Chondrocyte (in vitro differentiated cells): ENCODE measurements at regions not wholly inside any gene's neighbourhood (a gene's known extent, or its start where the extent isn't known, plus 50 kb on each side); places are given as distances from the start of the nearest gene placed in this dataset.

Experiments
- DNase-seq: peaks from one replicate; pipeline ENCODE4 v3.0.0; 2021; ENCODE audit warnings: mixed read lengths, low spot score
- H3K27ac Mint-ChIP-seq: one replicate; pipeline ENCODE4 v1.8.0; 2021; ENCODE audit warnings: mild to moderate bottlenecking, moderate library complexity, mixed read lengths; ENCODE audit not compliant: unreplicated experiment
- H3K27me3 Mint-ChIP-seq: 2 replicates; pipeline ENCODE4 v1.8.0; 2021; ENCODE audit warnings: low read depth, mixed read lengths
- H3K36me3 Mint-ChIP-seq: 2 replicates; pipeline ENCODE4 v1.8.0; 2021; ENCODE audit warnings: low read depth, mixed read lengths
- H3K4me1 Mint-ChIP-seq: 2 replicates; pipeline ENCODE4 v1.8.0; 2021; ENCODE audit warnings: low read depth, mild to moderate bottlenecking, mixed read lengths
- H3K4me3 Mint-ChIP-seq: one replicate; pipeline ENCODE4 v1.8.0; 2021; ENCODE audit warnings: mild to moderate bottlenecking, moderate library complexity, mixed read lengths; ENCODE audit not compliant: unreplicated experiment
- H3K9me3 Mint-ChIP-seq: 2 replicates; pipeline ENCODE4 v1.8.0; 2021; ENCODE audit warnings: low read depth, mixed read lengths
- CTCF ChIP-seq: fragments of 200-600 bp; sonication (generic); IDR thresholded peaks from 2 replicates; pipeline ENCODE4 v1.5.0; 2021; ENCODE audit warnings: antibody characterized with exemption, mild to moderate bottlenecking, moderate library complexity

GRCh38 chr2:195509551-195509950 is 147.5 kb upstream of the SLC39A10 start:
- Mint-ChIP-seq H3K27ac (no peak overlapping the region), H3K36me3 (no peaks in the 10 kb centered on the region), H3K4me1 (no peaks in the 10 kb centered on the region), H3K9me3 (peaks cover 6% of the 10 kb centered on the region), H3K27me3 (no peaks in the 10 kb centered on the region), H3K4me3 (no peak overlapping the region)
- no peak for DNase-seq
- no peak for TF ChIP-seq CTCF

- DNase-seq, result no peak
- Mint-ChIP-seq H3K4me3 (no peak overlapping the region), H3K27me3 (no peaks in the 10 kb centered on the region), H3K4me1 (no peaks in the 10 kb centered on the region), H3K27ac (no peak overlapping the region), H3K9me3 (peaks cover 6% of the 10 kb centered on the region), H3K36me3 (no peaks in the 10 kb centered on the region)
- TF ChIP-seq CTCF, result no peak
Measured at GRCh38 chr2:195508139-195508455, 148.9 kb upstream of the SLC39A10 start.

DNA sequence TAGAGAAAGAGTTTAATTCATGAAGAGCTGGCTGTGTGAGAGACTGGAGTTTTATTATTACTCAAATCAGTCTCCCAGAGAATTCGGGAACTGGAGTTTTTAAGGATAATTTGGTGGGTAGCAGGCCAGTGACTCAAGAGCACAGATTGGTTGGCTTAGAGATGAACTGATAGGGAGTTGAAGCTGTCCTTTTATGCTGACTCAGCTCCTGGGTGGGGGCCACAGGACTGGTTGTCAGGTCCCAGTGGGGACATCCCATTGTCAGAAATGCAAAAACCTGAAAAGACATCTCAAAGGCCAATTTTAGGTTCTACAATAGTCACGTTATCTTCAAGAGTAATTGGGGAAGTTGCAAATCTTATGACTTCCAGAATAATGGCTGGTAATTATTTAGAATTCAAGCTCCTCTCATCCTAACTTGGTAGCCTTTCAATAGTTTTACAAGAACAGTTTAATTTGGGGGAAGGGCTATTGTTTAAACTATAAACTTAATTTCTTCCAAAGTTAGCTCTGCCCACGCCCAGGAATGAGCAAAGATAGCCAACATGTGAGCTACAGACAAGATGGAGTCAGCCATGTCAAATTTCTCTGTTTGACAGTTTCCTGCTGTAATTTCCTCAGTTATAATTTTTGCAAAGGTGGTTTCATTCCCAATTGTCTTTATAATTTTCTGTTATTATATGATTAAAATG is 149.4 kb upstream of the SLC39A10 start:
- TF ChIP-seq CTCF, result no peak
- Mint-ChIP-seq H3K4me3 (no peak overlapping the region), H3K27ac (no peak overlapping the region), H3K4me1 (no peaks in the 10 kb centered on the region), H3K27me3 (no peaks in the 10 kb centered on the region), H3K36me3 (no peaks in the 10 kb centered on the region), H3K9me3 (peaks cover 6% of the 10 kb centered on the region)
- DNase-seq, result no peak

DNA sequence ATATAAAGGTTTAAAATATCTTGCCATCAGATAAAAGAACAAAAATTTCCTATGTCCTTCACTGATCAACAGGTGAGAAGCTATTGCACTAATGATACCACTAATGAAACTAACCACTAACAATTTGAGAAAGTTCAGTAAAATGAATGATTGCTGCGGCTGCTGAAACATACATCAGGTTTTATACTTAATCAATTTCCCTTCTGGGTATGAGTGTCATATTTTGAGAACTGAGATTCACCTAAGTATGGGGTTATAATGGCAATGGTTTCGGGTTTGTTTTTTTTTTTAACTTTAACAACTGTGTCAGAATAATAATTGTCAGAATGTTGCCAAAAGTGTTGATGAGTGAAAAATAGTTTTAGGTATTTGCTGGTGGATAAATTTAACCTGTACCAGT is 151.3 kb upstream of the SLC39A10 start:
- Mint-ChIP-seq H3K4me3 (no peak overlapping the region), H3K27ac (no peak overlapping the region), H3K27me3 (no peaks in the 10 kb centered on the region), H3K36me3 (no peaks in the 10 kb centered on the region), H3K9me3 (peaks cover 6% of the 10 kb centered on the region), H3K4me1 (no peaks in the 10 kb centered on the region)
- no peak for TF ChIP-seq CTCF
- DNase-seq, result no peak

GRCh38 chr2:195503208-195503607 is 153.8 kb upstream of the SLC39A10 start:
- Mint-ChIP-seq H3K4me1 (peaks cover 15% of the 10 kb centered on the region), H3K27ac (no peak overlapping the region), H3K36me3 (no peaks in the 10 kb centered on the region), H3K4me3 (no peak overlapping the region), H3K9me3 (peaks cover 6% of the 10 kb centered on the region), H3K27me3 (no peaks in the 10 kb centered on the region)
- no peak for DNase-seq
- TF ChIP-seq CTCF, result no peak
